Stimulated activated memory B cell treated with anti-CD40 and anti-IgM and Interleukin-4, amounts not matched to agents 10 μg/mL and 1 μg/mL and 100 μg/mL, for 72 hours (primary cell): ENCODE measurements at regions not wholly inside any gene's neighbourhood (a gene's known extent, or its start where the extent isn't known, plus 50 kb on each side); places are given as distances from the start of the nearest gene placed in this dataset.
"Not testable (repeated sequence)": the region's sequence is repeated elsewhere in the genome, so short reads cannot be mapped to it uniquely, and the experiment has no call there.

Experiments
- ATAC-seq: fragments of 150-1000 bp; cut with Tn5 transposase; 2 replicates; pipeline ENCODE4 v1.10.0; 2021
- H3K27ac Mint-ChIP-seq: one replicate; pipeline ENCODE4 v1.8.0; 2022; ENCODE audit warnings: mild to moderate bottlenecking, mixed read lengths
- H3K27me3 Mint-ChIP-seq: one replicate; pipeline ENCODE4 v1.8.0; 2022; ENCODE audit warnings: mixed read lengths
- H3K36me3 Mint-ChIP-seq: one replicate; pipeline ENCODE4 v1.8.0; 2022; ENCODE audit warnings: mixed read lengths
- H3K4me1 Mint-ChIP-seq: one replicate; pipeline ENCODE4 v1.8.0; 2022; ENCODE audit warnings: mixed read lengths
- H3K4me3 Mint-ChIP-seq: one replicate; pipeline ENCODE4 v1.8.0; 2022; ENCODE audit warnings: mild to moderate bottlenecking, moderate library complexity, mixed read lengths
- H3K9me3 Mint-ChIP-seq: one replicate; pipeline ENCODE4 v1.8.0; 2022; ENCODE audit warnings: mixed read lengths

DNA sequence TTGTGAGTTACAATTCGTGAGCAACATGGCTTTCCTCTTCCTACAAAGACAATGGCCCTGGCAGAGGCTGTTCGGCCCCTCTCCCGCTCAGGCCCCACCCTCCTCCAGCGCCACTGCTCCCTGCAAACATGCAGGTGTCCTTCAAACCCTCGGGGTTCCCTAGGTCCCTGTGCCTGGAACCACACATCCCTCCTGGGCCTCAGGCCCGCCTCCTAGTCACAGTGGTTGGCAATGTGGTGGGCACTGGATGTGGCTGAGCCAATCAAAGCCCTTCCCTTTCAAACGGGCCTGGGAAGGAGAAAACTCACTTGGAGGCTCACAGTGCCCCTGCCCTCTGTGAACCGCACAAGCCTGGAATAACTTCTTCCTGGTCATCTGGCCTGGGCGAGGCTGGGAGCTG is 147.2 kb downstream of the TFAP2C start:
- no peaks in the 10 kb centered on the region for H3K4me1 Mint-ChIP-seq
- H3K4me3 Mint-ChIP-seq = no peak overlapping the region
- H3K27me3 Mint-ChIP-seq = peaks cover 7% of the 10 kb centered on the region
- ATAC-seq = no peak
- no peak overlapping the region for H3K27ac Mint-ChIP-seq
- H3K36me3 Mint-ChIP-seq = no peaks in the 10 kb centered on the region
- H3K9me3 Mint-ChIP-seq = no peaks in the 10 kb centered on the region

- ATAC-seq = no peak
- Mint-ChIP-seq H3K27ac (no peak overlapping the region), H3K4me3 (no peak overlapping the region), H3K9me3 (no peaks in the 10 kb centered on the region), H3K4me1 (no peaks in the 10 kb centered on the region), H3K27me3 (peaks cover 15% of the 10 kb centered on the region), H3K36me3 (no peaks in the 10 kb centered on the region)
Observed at GRCh38 chr20:56778765-56779195, 149.7 kb downstream of the TFAP2C start.

DNA sequence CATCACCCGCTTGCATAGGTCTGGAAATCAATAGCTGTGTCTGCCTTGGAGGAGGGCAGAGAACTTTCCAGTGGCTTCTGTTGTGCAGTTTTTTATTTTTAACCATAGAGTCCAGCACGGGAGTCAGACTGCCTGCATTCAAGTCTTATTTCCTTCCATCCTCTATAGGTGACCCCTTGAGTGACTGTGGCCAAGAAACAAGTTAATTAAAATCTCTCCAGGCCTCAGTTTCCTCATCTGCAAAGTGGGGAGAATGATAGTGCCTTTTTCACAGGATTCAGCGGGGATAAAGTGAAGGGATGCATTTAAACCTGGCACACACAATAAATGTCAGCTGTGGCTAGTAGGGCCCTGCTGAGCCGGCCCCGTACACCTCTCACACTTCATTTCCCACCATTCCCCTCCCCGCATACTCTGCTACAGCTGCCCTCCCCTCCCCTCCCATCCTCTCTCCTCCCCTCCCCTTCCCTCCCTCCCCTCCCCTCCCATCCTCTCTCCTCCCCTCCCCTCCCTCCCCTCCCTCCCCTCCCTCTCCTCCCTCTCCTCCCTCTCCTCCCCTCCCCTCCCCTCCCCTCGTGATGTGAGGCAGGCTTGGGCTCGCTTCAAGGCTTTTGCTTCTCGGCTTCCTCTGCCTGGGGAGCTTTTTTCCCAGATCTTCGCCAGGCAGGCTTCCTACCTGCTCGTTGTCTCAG is 150.5 kb downstream of the TFAP2C start:
- Mint-ChIP-seq H3K4me1 (no peaks in the 10 kb centered on the region), H3K4me3 (no peak overlapping the region), H3K9me3 (no peaks in the 10 kb centered on the region), H3K36me3 (no peaks in the 10 kb centered on the region), H3K27me3 (peaks cover 15% of the 10 kb centered on the region), H3K27ac (no peak overlapping the region)
- ATAC-seq = no peak

DNA sequence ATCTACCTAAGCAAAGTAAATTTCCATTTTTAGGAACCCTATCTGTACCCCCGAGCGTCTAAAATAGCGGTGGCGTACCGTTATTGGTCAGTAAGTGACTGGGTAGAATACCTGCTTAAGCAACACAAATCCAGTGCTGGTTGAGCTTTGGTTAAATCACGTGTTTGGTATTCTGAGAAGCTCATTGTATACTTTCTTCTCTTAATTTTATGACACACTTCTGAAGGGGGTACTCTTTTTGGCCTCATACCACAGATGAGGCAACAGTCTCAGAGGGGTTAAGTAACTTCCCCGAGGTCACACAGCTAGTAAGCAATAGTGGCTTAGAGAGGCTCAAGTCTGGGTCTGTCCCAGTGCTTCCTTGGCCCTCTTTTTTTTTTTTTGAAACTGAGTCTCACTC is 151.2 kb downstream of the TFAP2C start:
- Mint-ChIP-seq H3K4me3 (no peak overlapping the region), H3K36me3 (no peaks in the 10 kb centered on the region), H3K27ac (no peak overlapping the region), H3K27me3 (peaks cover 15% of the 10 kb centered on the region), H3K4me1 (no peaks in the 10 kb centered on the region), H3K9me3 (no peaks in the 10 kb centered on the region)
- no peak for ATAC-seq

DNA sequence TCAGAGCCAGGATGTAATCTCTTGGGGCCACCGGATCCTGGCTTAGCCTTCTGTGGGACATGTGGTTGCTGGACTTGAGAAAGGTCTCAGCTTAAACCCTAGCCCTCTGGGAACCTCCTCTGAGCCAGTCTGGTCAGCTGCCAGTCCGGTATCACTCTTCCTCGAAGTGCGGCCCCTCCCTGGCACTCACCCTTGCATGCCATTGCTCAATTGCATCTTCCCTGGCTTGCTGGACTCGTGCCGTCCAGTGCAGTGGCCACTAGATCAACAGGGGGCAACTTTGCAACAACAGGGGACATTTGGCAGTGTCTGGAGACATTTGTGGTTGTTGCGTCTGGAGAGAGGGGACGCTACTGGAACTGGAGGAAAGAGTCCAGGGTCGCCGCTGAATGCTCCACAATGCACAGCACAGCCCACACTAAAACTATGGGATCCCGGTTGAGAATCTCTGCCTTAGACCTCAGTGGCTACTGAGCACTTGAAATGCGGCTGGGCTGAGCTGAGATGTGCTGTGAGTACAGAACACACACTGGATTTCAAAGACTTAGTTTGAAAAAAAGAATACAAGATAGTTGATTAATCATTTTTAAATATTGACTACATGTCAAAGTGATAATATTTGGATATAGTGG is 152.1 kb downstream of the TFAP2C start:
- Mint-ChIP-seq H3K4me1 (no peaks in the 10 kb centered on the region), H3K36me3 (no peaks in the 10 kb centered on the region), H3K27ac (no peak overlapping the region), H3K4me3 (no peak overlapping the region), H3K27me3 (peaks cover 15% of the 10 kb centered on the region), H3K9me3 (no peaks in the 10 kb centered on the region)
- ATAC-seq = no peak

GRCh38 chr20:56781987-56782560 is 153.0 kb downstream of the TFAP2C start:
- not testable (repeated sequence) for H3K4me1 Mint-ChIP-seq, H3K4me3 Mint-ChIP-seq, H3K9me3 Mint-ChIP-seq, ATAC-seq, H3K27ac Mint-ChIP-seq, H3K36me3 Mint-ChIP-seq
- H3K27me3 Mint-ChIP-seq = peaks cover 15% of the 10 kb centered on the region

DNA sequence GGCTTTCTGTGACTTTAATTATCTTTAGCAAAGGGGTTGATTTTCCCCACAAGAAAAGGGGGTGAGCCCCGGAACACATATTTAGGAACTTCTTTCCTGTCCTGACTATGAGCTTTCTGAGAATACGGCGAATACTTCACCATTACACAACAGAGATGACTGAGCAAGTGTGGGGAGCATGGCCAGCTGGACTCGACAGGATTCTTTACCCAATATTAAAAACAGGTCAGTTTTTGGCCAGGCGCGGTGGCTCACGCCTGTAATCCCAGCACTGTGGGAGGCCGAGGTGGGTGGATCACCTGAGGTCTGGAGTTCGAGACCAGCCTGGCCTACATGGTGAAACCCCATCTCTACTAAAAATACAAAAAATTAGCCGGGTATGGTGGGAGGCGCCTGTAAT is 153.7 kb downstream of the TFAP2C start:
- not testable (repeated sequence) for H3K4me3 Mint-ChIP-seq, ATAC-seq, H3K36me3 Mint-ChIP-seq, H3K9me3 Mint-ChIP-seq, H3K4me1 Mint-ChIP-seq, H3K27ac Mint-ChIP-seq
- H3K27me3 Mint-ChIP-seq = peaks cover 15% of the 10 kb centered on the region

DNA sequence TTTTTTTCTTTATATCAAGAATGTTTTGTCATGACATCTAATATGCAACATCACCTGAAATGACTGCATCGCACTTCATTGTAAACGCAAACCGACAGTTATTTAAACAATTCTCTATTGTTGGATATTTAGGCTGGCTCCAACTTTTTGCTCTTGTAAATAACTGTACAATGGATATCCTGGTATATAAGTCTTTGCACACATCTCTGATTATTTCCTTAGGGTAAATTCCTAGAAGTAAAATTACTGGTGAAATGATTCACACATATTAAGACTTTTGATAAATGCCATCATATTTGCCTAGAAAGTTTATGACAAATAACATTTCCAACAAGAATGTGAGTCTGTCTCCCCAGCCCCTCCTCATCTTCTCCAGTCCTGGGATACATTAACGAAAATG is 154.7 kb downstream of the TFAP2C start:
- no peak for ATAC-seq
- Mint-ChIP-seq H3K27ac (no peak overlapping the region), H3K4me3 (no peak overlapping the region), H3K4me1 (no peaks in the 10 kb centered on the region), H3K27me3 (peaks cover 15% of the 10 kb centered on the region), H3K36me3 (no peaks in the 10 kb centered on the region), H3K9me3 (no peaks in the 10 kb centered on the region)

DNA sequence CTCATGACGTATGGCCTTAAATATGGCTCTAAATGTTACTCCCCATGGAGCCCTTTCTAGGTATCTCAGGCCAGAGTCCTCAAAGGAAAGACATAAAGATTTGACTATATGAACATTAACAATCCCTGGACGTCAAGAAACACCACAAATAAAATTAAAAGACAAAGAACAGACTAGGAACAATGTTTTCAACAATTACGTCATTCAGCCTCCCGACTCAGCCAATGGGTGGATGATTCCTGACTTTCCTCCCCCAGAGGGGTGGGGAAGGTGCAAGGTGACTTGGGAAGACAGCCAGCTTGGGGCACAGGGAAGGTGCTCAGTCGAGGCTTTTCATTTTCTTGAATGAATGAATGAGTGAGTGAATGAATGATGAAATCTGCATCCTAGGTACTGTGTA is 157.4 kb downstream of the TFAP2C start:
- Mint-ChIP-seq H3K36me3 (no peaks in the 10 kb centered on the region), H3K4me1 (no peaks in the 10 kb centered on the region), H3K9me3 (no peaks in the 10 kb centered on the region), H3K27ac (no peak overlapping the region), H3K27me3 (peaks cover 7% of the 10 kb centered on the region), H3K4me3 (no peak overlapping the region)
- no peak for ATAC-seq

DNA sequence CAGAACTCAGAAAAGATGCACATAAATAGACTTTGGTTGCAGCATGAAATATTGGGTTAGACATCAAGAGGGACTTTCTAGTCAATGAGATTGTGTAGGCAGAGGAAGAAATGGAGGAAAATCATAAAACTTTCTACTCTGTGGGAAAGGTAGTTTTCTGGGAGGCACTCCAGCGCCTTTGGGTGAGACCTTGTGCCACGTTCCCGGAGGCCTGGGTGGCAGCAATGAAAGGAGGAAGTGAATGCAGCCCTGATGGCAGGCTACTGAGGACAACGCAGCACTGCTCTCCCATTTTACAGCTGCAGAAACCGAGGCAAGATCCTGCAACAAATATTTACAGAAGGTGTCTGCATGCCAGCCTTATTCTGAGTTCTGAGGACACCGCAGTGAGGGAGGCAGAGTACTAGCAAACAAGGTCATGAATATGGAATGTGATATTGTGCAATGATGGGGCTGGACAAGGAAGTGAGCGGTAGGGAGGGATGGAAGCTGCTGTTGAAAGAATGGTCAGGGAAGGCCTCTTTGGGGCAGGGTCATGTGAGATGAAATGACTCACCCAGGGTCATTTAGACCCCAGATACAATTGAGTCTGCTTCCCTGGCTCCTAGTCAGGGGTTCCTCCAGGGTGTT is 159.1 kb downstream of the TFAP2C start:
- Mint-ChIP-seq H3K27me3 (no peaks in the 10 kb centered on the region), H3K36me3 (no peaks in the 10 kb centered on the region), H3K4me1 (no peaks in the 10 kb centered on the region), H3K4me3 (no peak overlapping the region), H3K27ac (no peak overlapping the region), H3K9me3 (no peaks in the 10 kb centered on the region)
- no peak for ATAC-seq

DNA sequence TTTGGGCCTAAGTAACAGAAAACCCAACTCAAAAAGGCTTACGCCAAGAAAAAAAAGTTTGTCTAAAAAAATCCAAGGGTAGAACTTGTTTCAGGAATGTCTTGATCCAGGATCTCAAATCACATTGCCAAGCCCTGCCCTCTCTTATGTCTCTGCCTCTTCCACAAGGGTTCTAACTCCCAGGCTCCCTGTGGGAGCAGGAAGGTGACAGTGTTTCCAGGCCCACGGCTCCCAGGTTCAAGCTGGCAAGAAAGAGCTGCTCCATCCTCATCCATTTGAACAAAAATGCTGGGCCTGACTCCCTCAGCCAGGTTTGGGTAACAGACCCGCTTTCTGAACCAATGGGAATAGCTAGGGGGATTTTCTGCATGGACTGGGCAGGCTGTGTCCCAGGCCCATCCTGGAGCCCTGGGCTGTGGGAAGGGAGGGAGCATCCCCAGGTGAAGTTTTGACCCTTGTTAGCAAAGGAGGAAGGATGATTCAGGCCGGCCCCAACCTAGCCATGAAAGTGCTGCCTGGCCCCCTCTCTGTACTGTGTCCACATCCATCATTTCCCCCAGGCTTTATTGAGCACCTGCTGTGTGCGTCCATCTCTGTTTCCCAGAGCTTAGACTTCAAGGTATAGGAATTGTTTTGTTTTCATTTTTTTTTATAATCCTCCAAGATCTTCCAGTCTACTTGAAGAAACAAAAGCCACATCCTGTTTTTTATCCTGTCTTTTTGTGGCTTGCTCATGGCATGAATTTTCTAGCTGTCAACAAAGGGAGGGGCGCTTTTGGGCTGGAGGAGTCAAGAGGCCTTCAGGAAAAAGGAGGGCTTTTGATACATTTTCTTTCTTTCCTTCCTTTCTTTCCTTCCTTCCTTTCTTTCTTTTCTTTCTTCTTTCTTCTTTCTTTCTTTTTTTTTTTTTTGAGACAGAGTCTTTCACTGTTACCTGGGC is 159.8 kb downstream of the TFAP2C start:
- Mint-ChIP-seq H3K27ac (no peak overlapping the region), H3K9me3 (no peaks in the 10 kb centered on the region), H3K4me1 (no peaks in the 10 kb centered on the region), H3K36me3 (no peaks in the 10 kb centered on the region), H3K27me3 (no peaks in the 10 kb centered on the region), H3K4me3 (no peak overlapping the region)
- no peak for ATAC-seq

DNA sequence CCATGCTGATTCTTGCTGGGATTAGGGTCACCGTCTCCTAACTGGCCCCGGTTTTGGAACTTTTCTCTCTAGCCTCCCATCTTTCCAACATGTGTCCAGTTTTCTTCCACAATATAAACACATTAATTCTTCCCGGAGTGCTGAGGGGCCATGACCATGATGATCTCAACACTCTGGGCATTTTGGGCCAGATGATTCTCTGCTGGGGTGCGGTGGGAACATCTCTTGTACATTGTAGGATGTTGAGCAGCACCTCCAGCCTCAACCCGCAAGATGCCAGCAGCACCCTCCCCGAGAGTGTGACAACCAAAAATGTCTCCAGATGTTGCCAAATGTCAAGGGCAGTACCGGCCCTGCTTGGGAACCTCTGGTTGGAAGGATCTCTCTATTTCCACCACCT is 164.8 kb downstream of the TFAP2C start:
- no peak overlapping the region for H3K4me3 Mint-ChIP-seq
- no peaks in the 10 kb centered on the region for H3K4me1 Mint-ChIP-seq
- peaks cover 6% of the 10 kb centered on the region for H3K9me3 Mint-ChIP-seq
- no peak overlapping the region for H3K27ac Mint-ChIP-seq
- H3K36me3 Mint-ChIP-seq = no peaks in the 10 kb centered on the region
- no peaks in the 10 kb centered on the region for H3K27me3 Mint-ChIP-seq
- ATAC-seq = no peak

- no peak overlapping the region for H3K27ac Mint-ChIP-seq
- no peak for ATAC-seq
- H3K9me3 Mint-ChIP-seq = peaks cover 9% of the 10 kb centered on the region
- no peaks in the 10 kb centered on the region for H3K4me1 Mint-ChIP-seq
- H3K36me3 Mint-ChIP-seq = no peaks in the 10 kb centered on the region
- H3K27me3 Mint-ChIP-seq = no peaks in the 10 kb centered on the region
- no peak overlapping the region for H3K4me3 Mint-ChIP-seq
Observed at GRCh38 chr20:56795492-56795891, 166.4 kb downstream of the TFAP2C start.

GRCh38 chr20:56796345-56796744 is 167.2 kb downstream of the TFAP2C start:
- Mint-ChIP-seq H3K27me3 (no peaks in the 10 kb centered on the region), H3K27ac (no peak overlapping the region), H3K4me1 (no peaks in the 10 kb centered on the region), H3K9me3 (peaks cover 9% of the 10 kb centered on the region), H3K4me3 (no peak overlapping the region), H3K36me3 (no peaks in the 10 kb centered on the region)
- no peak for ATAC-seq

- Mint-ChIP-seq H3K27me3 (no peaks in the 10 kb centered on the region), H3K4me1 (no peaks in the 10 kb centered on the region), H3K4me3 (no peak overlapping the region), H3K27ac (no peak overlapping the region), H3K36me3 (no peaks in the 10 kb centered on the region), H3K9me3 (peaks cover 9% of the 10 kb centered on the region)
- ATAC-seq = no peak
Observed at GRCh38 chr20:56797023-56797422, 167.9 kb downstream of the TFAP2C start.
